ENCODE measurements at regions not wholly inside any gene's neighbourhood (a gene's known extent, or its start where the extent isn't known, plus 50 kb on each side); places are given as distances from the start of the nearest gene placed in this dataset.
A peak's percentile ranks its signal among the peaks of the same experiment; 100 is the strongest.

DNA sequence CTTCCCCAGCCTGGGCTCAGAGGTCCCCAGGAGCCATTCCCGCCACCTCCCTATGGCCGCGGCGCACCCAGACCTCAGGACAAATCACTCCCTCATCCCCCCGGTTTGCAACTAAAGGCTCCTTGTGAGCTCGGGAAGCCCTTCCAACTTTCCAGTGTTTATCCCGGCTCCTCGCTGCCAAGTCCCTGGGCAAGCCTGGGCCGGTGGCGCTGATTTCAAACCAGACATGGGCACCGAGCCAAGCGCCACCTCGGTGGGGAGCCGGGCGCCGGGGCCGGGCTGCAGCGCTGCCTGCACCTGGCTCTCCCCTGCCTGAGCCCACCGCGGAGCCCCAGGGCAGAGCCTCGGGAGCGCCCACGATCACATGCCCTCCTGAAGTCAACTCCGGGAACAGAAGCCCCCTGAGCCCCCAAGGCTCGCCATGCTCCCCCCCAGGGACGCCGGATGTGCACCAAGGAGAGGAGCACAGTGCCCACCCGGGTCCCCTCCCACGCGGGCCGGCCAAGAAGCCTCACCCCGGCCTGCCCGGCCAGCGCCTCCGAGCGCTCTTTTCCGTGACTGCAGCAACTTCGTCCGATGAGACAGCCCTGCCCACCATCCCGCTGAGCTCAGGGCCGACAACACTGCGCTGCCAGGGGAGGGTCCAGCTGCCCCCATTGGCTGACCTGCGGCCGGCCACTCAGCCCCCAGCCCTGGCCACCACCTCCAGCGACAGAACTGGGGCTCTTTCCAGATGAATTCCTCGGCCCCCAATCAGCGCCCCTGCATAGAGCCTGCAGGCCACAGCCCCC lies 50.0 kb downstream of the NCOR2 start:
- DNase-seq (ENCODE audit: low read depth), result peak; percentile 76

DNA sequence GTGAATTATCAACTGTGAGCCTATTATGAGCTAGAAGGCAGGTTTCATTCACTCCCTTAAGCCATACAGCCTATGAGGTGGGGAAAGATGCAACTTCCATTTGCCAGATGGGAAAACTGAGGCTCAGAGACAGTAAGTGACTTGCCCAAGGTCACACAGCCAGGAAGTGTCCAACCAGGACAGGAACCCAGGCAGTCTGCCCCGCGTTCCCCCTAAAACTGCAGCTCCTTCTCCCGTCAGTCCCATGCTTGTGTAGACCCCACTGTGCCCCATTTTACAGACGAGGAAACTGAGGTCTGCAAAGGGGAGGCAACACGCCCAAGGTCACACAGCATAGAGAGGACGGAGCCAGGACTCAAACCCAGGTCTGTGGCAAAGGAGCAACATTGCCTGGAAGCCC lies 50.6 kb downstream of the NCOR2 start:
- no peak for DNase-seq (ENCODE audit: low read depth)

DNA sequence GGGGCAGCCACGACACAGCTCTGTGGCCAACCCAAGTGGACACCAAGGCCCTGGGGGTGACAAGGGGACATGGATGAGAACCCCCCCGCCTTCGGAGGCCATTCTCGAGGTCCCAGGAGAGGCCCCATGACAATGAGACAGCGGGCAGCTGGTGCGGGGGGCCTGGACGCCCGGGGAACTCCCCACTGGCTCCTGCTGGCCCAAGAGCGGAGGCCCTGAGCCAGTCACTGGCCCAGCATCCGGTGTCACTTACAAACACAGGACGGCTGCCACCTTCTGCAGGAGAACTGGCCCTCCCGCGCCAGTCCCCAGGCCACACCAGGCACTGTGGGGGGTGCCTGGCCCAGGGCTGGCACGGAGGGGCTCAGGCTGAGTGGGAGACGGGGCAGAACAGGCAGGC lies 51.4 kb downstream of the NCOR2 start:
- DNase-seq (ENCODE audit: low read depth), result no peak

DNA sequence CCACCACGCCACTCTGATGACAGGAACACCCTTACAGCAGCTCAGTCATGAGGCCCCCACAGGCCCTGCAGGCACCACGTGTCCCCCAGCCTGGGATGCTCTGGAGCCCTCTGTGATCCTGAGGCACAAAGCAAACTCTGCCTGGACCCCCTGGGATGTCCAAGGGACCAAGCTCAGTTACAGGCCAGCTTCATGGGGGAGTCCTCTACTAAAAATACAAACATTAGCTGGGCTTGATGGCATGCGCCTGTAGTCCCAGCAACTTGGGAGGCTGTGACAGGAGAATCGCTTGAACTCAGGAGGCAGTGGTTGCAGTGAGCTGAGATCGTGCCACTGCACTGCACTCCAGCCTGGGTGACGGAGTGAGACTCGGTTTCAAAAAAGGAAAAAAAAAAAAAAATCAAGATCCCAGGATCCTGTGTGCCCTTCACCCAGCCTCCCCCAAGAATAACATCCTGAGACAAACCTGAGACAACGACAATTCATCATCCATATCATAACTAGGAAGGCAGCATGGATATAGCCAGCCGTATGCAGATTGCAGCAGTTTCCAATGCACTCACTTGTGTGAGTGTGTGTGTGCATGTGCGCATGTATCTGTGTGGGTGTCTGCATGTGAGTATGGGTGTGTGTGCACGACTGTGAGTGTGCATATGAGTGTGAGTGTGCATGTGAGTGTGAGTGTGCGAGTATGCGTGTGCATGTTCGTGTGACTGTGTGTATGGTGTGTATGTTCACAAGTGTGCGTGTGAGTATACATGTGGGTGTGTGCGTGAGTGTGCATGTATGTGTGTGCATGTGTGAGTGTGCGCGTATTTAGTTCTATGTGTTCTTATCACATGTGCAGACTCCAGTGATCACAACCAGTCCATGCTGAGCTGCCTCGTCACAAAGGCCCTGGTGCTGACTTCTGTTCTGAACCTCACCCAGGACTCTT lies 52.1 kb downstream of the NCOR2 start:
- no peak for DNase-seq (ENCODE audit: low read depth)

DNA sequence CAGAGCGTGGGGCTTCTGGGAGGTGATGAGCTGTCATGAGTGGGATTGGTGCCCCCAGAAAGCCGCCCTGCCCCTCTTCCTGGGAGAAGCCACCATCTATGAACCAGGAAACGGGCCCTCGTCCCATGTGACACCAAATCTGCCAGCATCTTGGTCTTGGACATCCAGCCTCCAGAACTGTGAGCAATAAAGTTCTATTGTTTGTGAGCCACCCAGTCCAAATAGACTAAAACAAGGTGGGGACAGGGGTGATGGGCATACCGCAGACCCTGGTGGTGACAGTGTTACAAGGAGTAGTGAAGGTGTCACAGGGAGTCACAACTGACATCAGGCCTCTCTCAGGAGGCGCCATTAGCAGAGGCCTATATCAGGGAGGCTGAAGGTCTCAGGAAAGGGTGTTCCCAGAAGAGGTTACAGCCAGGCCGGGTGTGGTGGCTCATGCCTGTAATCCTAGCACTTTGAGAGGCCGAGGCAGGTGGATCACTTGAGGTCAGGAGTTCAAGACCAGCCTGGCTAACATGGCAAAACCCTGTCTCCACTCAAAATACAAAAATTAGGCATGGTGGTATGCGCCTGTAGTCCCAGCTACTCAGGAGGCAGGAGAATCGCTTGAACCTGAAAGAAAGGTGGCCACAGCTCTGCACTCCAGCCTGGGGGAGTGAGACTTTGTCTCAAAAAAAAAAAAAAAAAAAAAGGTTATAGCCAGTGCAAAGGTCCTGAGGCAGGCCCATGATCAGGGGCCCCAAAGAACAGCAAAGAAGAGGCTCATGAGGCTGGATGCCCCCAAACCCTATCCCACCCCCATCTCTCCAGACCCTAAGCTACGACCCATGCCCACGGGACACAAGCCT lies 53.0 kb downstream of the NCOR2 start:
- no peak for DNase-seq (ENCODE audit: low read depth)

DNA sequence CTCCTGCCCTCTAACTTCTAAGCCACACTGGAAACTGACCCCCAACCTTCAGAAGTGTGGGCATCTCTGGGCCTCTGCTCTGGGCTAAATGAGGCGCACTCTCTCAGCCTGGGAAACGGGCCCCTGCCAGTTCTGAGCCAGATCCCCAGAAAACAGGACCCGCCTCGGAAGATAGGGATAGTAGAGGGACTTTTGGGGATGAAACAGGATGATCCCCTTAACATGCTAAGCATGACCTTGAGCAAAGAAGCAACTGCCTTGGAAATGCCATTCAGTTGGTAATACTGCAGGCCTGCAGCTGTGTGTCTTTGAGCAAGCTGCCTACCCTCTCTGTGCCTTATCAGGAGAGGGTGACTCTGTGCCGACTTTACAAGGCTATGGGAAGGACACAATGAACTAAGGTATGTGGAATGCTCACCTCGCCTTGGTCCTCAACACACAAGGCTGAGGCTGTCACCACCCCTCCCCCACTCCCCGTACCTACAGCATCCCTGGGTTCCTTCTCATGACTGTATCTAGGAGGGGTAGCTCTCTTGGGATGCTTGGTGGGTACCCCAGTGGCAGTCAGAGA lies 54.0 kb downstream of the NCOR2 start:
- no peak for DNase-seq (ENCODE audit: low read depth)

DNA sequence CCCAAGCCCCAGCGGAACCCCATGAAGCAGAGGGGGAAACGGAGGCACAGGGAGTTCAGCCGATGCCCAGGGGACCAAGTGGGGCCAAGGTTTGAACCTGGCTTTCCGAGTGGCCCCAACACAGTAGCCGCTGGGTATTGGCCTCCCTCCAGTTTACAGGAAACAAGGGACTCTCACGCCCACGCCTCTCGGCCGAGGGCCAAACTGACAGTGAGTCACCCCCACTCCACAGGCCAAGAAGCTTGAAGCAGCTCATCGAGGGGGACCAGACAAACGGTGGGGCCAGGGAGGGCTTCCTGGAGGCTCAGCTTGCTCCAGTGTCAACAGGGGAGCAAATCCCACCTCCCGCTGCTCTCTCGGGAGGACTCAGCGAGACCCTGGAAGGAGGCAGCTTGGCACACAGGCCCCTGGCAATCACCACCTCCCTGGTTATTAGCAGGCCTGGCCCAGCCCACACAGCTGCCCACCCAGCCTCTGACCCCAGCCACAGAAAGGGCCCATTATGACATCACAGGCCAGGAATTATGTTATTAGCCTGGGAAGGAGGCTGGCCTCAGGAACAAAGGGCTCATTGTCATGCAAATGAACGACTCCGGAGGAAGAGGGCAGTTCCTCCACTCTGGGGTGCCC lies 54.6 kb downstream of the NCOR2 start:
- peak; percentile 98 for DNase-seq (ENCODE audit: low read depth)

DNA sequence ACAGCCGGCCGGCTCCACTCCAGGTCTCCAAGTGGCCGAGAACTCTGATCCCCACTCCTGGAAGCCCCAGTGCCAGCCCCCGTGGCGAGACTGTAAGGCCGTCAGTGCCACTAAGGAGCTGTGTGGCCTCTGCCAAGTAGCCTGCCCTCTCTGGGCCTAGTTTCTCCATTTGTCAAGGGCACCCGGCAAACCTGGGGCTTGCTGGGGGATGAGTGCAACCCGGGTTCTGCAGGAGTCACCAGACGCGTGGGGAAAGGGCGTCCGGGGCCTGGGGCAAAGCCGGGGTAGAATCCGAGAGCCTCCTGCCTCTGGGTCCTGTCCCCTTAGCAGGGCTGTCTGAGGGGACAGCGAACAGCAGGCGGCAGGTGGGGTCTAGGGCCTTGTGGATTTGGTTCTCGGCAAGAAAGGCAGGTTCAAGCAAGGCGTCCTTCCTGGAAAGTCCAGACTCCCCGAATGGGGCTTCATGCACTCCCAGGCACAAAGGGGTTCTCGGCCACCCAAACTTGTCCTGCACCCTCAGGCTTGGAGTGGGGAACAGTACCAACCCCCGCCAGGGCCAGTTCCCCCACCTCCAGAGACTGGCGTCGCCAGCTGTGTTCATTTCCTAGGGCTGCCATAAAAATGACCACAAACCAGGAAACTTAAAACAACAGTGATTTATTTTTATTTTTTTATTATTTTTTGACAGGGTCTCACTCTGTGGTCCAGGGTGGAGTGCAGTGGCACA lies 56.0 kb downstream of the NCOR2 start:
- DNase-seq (ENCODE audit: low read depth), result no peak

DNA sequence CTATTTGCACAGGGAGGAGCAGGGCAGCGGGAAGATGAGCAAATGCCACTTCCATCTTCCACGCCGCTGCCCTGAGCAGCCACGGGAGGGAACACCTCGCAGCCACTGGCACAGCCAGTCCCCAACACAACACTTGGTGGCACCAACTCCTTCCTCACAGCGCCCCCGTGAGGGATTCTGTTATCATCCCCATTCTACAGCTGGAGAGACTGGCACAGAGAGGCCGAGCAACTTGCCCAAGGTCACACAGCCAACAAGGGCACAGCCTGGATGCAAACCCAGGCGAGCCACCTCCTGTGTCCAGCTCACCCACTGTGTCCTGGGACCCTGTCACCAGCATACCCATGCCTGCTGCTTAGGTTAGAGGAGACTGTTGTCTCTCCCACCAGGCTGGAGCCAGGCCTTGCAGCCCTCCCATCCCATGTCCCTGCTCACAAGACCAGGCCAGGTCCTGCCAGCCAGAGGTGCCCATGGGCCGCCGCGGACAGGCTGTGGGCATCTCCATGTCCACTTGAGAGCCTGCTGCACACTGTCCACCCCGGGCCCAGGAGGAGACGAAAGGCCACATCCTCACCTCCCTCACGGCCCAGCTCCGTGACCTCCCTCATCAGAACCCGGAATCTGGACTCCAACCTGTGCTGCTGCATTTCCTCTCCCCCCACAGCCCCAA lies 57.0 kb downstream of the NCOR2 start:
- DNase-seq (ENCODE audit: low read depth), result peak; percentile 41

DNA sequence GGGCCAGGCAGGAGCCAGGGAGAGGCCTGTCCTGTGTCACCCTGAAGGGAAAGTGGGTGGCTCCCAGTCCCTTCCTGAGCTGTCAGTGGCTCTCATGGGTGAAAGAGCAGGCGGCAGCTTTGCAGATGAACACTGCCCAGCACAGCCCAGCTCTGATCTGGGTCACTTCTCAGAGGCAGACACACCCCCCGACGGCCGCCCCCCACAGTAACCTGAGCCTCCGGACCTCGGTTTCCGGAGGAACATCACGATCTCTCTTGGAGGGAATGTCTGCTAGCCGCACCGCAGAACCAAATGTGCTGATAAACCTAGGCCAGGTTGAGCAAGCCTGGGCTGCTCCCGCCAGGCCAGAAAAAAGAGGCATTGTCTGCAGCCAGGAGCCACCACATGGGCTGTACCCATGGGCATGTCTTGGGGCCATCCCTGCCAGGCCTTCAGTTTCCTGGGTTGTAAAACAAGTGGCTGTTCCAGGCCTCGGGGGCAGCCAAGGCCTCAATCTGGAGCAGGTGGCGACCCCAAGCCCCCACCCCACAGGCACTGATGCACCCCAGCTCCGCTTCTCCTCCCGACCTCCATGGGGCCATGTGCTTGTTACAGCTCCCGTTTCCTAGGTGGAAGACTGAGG lies 57.6 kb downstream of the NCOR2 start:
- DNase-seq (ENCODE audit: low read depth), result peak; percentile 75

DNA sequence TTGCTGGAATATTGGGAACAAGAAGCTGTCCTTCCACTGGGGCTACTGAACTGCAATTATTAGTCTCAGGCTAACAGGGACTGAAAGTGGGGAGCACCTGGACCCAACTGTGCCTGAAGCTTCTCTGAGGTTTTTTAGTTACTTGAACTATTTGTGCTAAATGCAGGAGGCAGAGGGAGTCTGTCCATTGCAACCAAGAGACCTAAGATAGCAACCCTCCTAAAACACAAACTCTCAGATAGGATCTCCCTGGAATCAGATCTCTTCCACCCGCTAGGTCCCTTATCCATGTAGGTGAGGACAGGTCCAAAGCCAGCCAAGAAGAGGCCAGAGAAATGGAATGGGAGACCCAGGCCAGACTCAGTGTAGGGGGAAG lies 58.1 kb downstream of the NCOR2 start:
- DNase-seq (ENCODE audit: low read depth), result peak; percentile 51

DNA sequence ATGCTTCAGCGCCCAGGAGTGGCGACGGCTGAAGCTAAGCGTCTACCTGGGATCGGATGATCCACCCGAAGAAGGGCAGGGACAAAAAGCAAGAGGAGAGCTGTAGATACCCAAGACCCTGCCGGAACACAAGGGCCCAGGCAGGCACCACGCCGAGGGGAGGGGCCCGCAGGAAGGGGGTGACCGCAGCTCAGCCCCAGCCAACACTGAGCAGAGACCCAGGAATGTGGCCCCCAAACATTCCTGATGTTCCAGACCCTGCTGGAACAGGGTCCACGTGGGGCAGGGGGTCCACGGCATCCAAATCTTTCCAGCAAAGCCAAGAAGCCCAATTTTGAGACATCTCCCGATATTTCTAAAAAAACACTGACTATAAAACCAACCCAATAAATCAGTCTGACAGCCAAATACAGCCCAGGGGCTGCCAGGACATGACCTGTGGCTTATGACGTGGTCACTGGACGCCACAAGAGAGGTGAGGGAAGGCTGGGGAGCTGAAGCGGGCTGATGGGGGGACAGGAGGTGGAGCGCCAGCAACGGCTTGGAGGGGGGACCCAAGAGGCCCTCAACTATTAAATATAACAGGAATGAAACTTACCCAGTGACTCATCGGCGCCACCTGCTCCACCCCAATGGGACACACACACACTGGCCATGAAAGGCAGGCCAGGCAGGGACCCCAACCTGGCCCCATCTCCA lies 58.9 kb downstream of the NCOR2 start:
- DNase-seq (ENCODE audit: low read depth), result peak; percentile 81

DNA sequence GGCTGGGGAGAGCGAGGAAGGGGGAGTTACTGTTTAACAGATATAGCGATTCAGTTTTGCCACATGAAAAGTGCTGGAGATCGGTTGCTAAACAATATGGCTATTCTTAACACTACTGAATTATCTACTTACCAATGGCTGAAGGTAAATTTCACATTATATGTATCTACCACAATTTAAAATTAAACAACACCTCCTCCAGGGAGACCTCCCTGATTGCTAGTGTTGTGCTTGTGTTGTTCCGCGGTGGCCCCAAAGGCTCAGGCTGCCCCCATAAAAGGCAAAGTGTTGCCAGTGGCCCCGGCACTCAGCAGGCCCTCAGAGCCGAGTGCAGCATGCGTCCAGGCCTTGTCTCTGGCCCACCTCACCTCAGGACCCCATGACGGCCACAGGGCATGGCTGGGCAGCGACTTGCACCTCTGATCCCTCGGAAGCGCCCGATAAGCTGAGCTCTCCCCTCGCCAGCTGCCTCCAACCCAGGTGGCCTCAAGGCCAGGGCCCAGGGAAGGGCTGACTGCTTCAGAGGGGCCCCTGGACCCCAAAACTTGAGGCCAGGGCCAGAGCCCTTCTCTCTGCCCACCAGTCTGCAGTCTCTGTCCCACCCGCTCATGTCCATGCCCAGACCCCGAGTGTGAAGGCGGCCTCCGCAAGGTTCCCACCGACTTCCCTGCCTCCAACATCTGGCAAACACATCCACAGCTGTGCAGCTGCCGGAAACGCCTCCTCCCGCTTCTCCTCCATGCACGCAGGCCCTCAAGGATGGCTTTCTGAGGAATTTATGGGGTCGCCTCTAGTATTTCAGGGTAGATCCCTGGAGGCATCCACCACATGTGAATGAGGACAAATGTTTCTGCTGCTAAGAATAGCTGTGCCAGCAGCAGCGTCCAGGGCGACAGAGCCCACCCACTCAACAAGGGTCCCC lies 60.0 kb downstream of the NCOR2 start:
- no peak for DNase-seq (ENCODE audit: low read depth)

DNA sequence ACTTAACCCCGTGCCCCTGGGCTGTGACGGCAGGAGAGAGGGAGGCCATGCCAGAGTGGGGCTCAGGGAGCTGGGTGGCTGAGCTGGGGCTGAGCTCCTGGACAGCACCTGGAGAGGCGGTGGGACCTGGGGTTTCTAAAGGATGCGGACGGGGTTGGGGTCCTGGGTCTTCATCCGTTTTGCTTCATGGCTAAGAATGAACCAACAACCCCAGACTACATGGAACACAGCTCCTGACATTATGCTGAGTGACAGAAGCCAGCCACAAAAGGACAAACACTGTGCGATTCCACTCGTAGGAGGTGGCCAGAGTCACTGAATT lies 60.6 kb downstream of the NCOR2 start:
- DNase-seq (ENCODE audit: low read depth), result no peak

DNA sequence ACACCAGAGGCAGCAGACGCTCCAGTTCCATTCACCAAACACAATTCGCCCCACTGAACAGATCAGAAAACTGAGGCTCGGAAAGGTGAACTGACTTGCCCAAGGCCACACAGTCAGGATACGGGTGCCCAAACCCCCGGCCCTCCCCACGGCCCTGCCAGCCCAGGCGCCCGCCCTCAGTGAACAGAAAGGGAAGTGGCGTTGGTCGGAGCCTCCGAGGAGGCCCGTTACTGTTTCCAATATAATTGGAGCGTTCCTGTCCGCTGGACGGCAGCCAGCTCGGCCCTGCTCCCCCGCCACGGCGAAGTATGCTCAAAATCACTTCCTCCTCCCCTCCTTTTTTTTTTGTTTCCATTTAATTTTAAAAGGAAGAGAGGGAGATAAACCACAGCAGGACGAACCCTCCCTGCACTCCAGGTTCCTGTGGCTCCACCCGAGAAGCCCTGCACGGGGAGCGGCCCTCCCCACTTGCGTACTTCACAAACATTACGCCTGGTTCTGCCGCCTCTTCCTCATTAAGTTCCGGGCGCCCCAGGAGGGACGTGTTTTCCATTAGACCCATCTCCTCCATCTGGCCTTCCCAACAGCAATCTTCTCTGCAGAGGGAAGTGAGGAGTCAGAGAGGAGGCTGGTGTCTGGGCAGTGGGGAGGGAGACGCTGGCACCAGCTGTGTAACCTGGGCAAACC lies 61.1 kb downstream of the NCOR2 start:
- DNase-seq (ENCODE audit: low read depth), result no peak

DNA sequence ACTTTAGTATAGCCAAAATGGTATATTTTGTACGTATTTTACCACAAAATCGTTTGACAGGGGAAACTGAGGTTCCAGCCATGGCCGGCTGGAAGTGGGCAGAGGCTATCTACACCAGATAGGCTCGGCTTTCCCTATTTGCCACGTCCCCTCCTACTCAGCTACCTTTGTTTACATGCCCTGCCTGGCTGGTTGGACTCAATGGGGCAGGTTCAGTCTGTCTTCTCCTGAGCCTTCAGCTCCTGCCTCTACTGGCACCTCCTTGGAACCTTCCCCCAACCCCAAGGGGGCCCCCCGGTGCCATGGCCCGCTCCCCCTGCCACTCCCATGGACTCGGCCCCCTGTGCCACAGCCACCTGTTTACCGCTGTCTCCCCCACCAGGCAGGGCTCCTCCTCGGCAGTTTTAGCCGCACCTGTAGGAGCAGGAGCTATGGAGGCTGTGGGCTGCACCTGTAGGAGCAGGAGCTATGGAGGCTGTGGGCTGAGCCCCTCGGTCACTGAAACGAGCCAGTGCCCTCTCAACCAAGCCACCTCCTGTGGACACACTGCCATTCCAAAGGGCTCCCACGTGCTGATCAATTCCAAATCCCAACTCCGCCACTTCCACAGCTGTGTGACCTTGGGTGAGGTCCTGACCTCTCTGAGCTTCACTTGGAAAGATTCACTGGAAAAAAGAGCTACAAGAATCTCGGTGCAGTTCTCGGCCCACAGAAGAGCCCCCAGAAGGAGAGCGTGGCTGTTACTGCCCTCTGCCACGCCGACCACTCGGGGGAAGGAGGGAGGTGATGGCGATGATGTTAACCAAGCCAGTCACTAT lies 62.2 kb downstream of the NCOR2 start:
- DNase-seq (ENCODE audit: low read depth), result no peak
